ENCODE measurements at regions not wholly inside any gene's neighbourhood (a gene's known extent, or its start where the extent isn't known, plus 50 kb on each side); places are given as distances from the start of the nearest gene placed in this dataset.

GRCh38 chr14:87082917-87083316 is 910.1 kb downstream of the GALC start:
- ATAC-seq: no peak
- no peak for DNase-seq
- Mint-ChIP-seq H3K27me3 (no peaks in the 10 kb centered on the region), H3K27ac (no peak overlapping the region), H3K9me3 (peaks cover 22% of the 10 kb centered on the region), H3K4me1 (no peaks in the 10 kb centered on the region), H3K4me3 (no peak overlapping the region), H3K36me3 (ENCODE audit: low read depth) (no peaks in the 10 kb centered on the region)

- no peaks in the 10 kb centered on the region for H3K4me1 Mint-ChIP-seq
- no peaks in the 10 kb centered on the region for H3K27me3 Mint-ChIP-seq
- ATAC-seq (no peak), DNase-seq (no peak)
- H3K9me3 Mint-ChIP-seq: peaks cover 17% of the 10 kb centered on the region
- H3K27ac Mint-ChIP-seq: no peak overlapping the region
- no peaks in the 10 kb centered on the region for H3K36me3 Mint-ChIP-seq (ENCODE audit: low read depth)
- no peak overlapping the region for H3K4me3 Mint-ChIP-seq
Observed at GRCh38 chr14:87081004-87081403, 912.0 kb downstream of the GALC start.

GRCh38 chr14:87080146-87080545 is 912.8 kb downstream of the GALC start:
- no peaks in the 10 kb centered on the region for H3K36me3 Mint-ChIP-seq (ENCODE audit: low read depth)
- peaks cover 21% of the 10 kb centered on the region for H3K9me3 Mint-ChIP-seq
- H3K27ac Mint-ChIP-seq: no peak overlapping the region
- no peak for ATAC-seq
- H3K4me3 Mint-ChIP-seq: no peak overlapping the region
- no peak for DNase-seq
- H3K27me3 Mint-ChIP-seq: no peaks in the 10 kb centered on the region
- H3K4me1 Mint-ChIP-seq: no peaks in the 10 kb centered on the region

- DNase-seq (no peak), ATAC-seq (no peak)
- Mint-ChIP-seq H3K27ac (no peak overlapping the region), H3K9me3 (peaks cover 21% of the 10 kb centered on the region), H3K36me3 (ENCODE audit: low read depth) (no peaks in the 10 kb centered on the region), H3K4me1 (no peaks in the 10 kb centered on the region), H3K27me3 (no peaks in the 10 kb centered on the region), H3K4me3 (no peak overlapping the region)
Observed at GRCh38 chr14:87079416-87079815, 913.6 kb downstream of the GALC start.

- Mint-ChIP-seq H3K9me3 (peaks cover 13% of the 10 kb centered on the region), H3K36me3 (ENCODE audit: low read depth) (no peaks in the 10 kb centered on the region), H3K27ac (no peak overlapping the region), H3K27me3 (no peaks in the 10 kb centered on the region), H3K4me3 (no peak overlapping the region), H3K4me1 (no peaks in the 10 kb centered on the region)
- ATAC-seq (no peak), DNase-seq (no peak)
Observed at GRCh38 chr14:87076922-87077321, 916.1 kb downstream of the GALC start.

- no peak overlapping the region for H3K4me3 Mint-ChIP-seq
- DNase-seq: no peak
- no peaks in the 10 kb centered on the region for H3K27me3 Mint-ChIP-seq
Observed at GRCh38 chr14:87076146-87076545, 916.8 kb downstream of the GALC start.

GRCh38 chr14:87073880-87074570 is 919.0 kb downstream of the GALC start:
- Mint-ChIP-seq H3K27me3 (no peaks in the 10 kb centered on the region), H3K27ac (no peak overlapping the region), H3K4me1 (no peaks in the 10 kb centered on the region), H3K4me3 (no peak overlapping the region), H3K36me3 (ENCODE audit: low read depth) (no peaks in the 10 kb centered on the region), H3K9me3 (peaks cover 9% of the 10 kb centered on the region)
- no peak for DNase-seq
- ATAC-seq: no peak

More at GRCh38 chr14:87076146-87076545, 916.8 kb downstream of the GALC start:
- peaks cover 13% of the 10 kb centered on the region for H3K9me3 Mint-ChIP-seq
- H3K36me3 Mint-ChIP-seq (ENCODE audit: low read depth): no peaks in the 10 kb centered on the region
- no peaks in the 10 kb centered on the region for H3K4me1 Mint-ChIP-seq
- no peak for ATAC-seq
- no peak overlapping the region for H3K27ac Mint-ChIP-seq

GRCh38 chr14:87067591-87067990 is 925.4 kb downstream of the GALC start:
- Mint-ChIP-seq H3K36me3 (ENCODE audit: low read depth) (no peaks in the 10 kb centered on the region), H3K4me3 (no peak overlapping the region), H3K27ac (no peak overlapping the region), H3K9me3 (peaks cover 3% of the 10 kb centered on the region), H3K27me3 (no peaks in the 10 kb centered on the region), H3K4me1 (no peaks in the 10 kb centered on the region)
- ATAC-seq (no peak), DNase-seq (no peak)

GRCh38 chr14:87067061-87067460 is 925.9 kb downstream of the GALC start:
- no peak overlapping the region for H3K4me3 Mint-ChIP-seq
- no peaks in the 10 kb centered on the region for H3K36me3 Mint-ChIP-seq (ENCODE audit: low read depth)
- ATAC-seq (no peak), DNase-seq (no peak)
- H3K9me3 Mint-ChIP-seq: peaks cover 3% of the 10 kb centered on the region
- no peaks in the 10 kb centered on the region for H3K27me3 Mint-ChIP-seq
- no peaks in the 10 kb centered on the region for H3K4me1 Mint-ChIP-seq
- no peak overlapping the region for H3K27ac Mint-ChIP-seq

- Mint-ChIP-seq H3K27me3 (no peaks in the 10 kb centered on the region), H3K36me3 (ENCODE audit: low read depth) (no peaks in the 10 kb centered on the region)
- no peak for ATAC-seq
Observed at GRCh38 chr14:87066221-87066817, 926.7 kb downstream of the GALC start.

GRCh38 chr14:87065366-87065765 is 927.6 kb downstream of the GALC start:
- ATAC-seq (no peak), DNase-seq (no peak)
- H3K4me3 Mint-ChIP-seq: no peak overlapping the region
- H3K27me3 Mint-ChIP-seq: no peaks in the 10 kb centered on the region
- H3K9me3 Mint-ChIP-seq: peaks cover 3% of the 10 kb centered on the region
- no peaks in the 10 kb centered on the region for H3K36me3 Mint-ChIP-seq (ENCODE audit: low read depth)
- H3K4me1 Mint-ChIP-seq: no peaks in the 10 kb centered on the region
- H3K27ac Mint-ChIP-seq: no peak overlapping the region

More at GRCh38 chr14:87066221-87066817, 926.7 kb downstream of the GALC start:
- no peaks in the 10 kb centered on the region for H3K4me1 Mint-ChIP-seq
- peaks cover 3% of the 10 kb centered on the region for H3K9me3 Mint-ChIP-seq
- no peak overlapping the region for H3K27ac Mint-ChIP-seq
- H3K4me3 Mint-ChIP-seq: no peak overlapping the region
- DNase-seq: no peak

- Mint-ChIP-seq H3K27me3 (no peaks in the 10 kb centered on the region), H3K27ac (no peak overlapping the region), H3K9me3 (peaks cover 3% of the 10 kb centered on the region), H3K4me1 (no peaks in the 10 kb centered on the region), H3K36me3 (ENCODE audit: low read depth) (no peaks in the 10 kb centered on the region), H3K4me3 (no peak overlapping the region)
- DNase-seq (no peak), ATAC-seq (no peak)
Observed at GRCh38 chr14:87063181-87063580, 929.8 kb downstream of the GALC start.

GRCh38 chr14:87060405-87060804 is 932.6 kb downstream of the GALC start:
- no peaks in the 10 kb centered on the region for H3K36me3 Mint-ChIP-seq (ENCODE audit: low read depth)
- H3K4me3 Mint-ChIP-seq: no peak overlapping the region
- no peaks in the 10 kb centered on the region for H3K27me3 Mint-ChIP-seq
- DNase-seq (no peak), ATAC-seq (no peak)
- no peak overlapping the region for H3K27ac Mint-ChIP-seq
- peaks cover 5% of the 10 kb centered on the region for H3K9me3 Mint-ChIP-seq
- H3K4me1 Mint-ChIP-seq: no peaks in the 10 kb centered on the region

- Mint-ChIP-seq H3K36me3 (ENCODE audit: low read depth) (no peaks in the 10 kb centered on the region), H3K9me3 (peaks cover 5% of the 10 kb centered on the region), H3K4me3 (no peak overlapping the region), H3K4me1 (no peaks in the 10 kb centered on the region), H3K27me3 (no peaks in the 10 kb centered on the region), H3K27ac (no peak overlapping the region)
- ATAC-seq (no peak), DNase-seq (no peak)
Observed at GRCh38 chr14:87059060-87059839, 933.7 kb downstream of the GALC start.

- H3K27ac Mint-ChIP-seq: no peak overlapping the region
- no peak overlapping the region for H3K4me3 Mint-ChIP-seq
- no peaks in the 10 kb centered on the region for H3K36me3 Mint-ChIP-seq (ENCODE audit: low read depth)
- no peak for DNase-seq
- ATAC-seq: no peak
- H3K9me3 Mint-ChIP-seq: peaks cover 7% of the 10 kb centered on the region
- no peaks in the 10 kb centered on the region for H3K4me1 Mint-ChIP-seq
- H3K27me3 Mint-ChIP-seq: no peaks in the 10 kb centered on the region
Observed at GRCh38 chr14:87055007-87055406, 938.0 kb downstream of the GALC start.
